Retina (tissue), 1 donor: ENCODE measurements at regions not wholly inside any gene's neighbourhood (a gene's known extent, or its start where the extent isn't known, plus 50 kb on each side); places are given as distances from the start of the nearest gene placed in this dataset.

ENCODE experiments used
- DNase-seq: peaks from one replicate; pipeline ENCODE4 v3.0.0-alpha.2; 2016

- no peak for DNase-seq
Observed at GRCh38 chr5:165504674-165505073, 1999.3 kb downstream of the MAT2B start.

GRCh38 chr5:165508286-165508685 is 2002.9 kb downstream of the MAT2B start:
- no peak for DNase-seq

- no peak for DNase-seq
Observed at GRCh38 chr5:165508861-165509260, 2003.4 kb downstream of the MAT2B start.

GRCh38 chr5:165521816-165522610 is 2016.6 kb downstream of the MAT2B start:
- DNase-seq = no peak

GRCh38 chr5:165525271-165525670 is 2019.9 kb downstream of the MAT2B start:
- no peak for DNase-seq

- DNase-seq = no peak
Observed at GRCh38 chr5:165526357-165526756, 2020.9 kb downstream of the MAT2B start.

GRCh38 chr5:165527577-165527976 is 2022.2 kb downstream of the MAT2B start:
- no peak for DNase-seq

- no peak for DNase-seq
Observed at GRCh38 chr5:165538065-165538464, 2032.6 kb downstream of the MAT2B start.

GRCh38 chr5:165559645-165560044 is 2054.2 kb downstream of the MAT2B start:
- DNase-seq = no peak

- DNase-seq = no peak
Observed at GRCh38 chr5:165560648-165561047, 2055.2 kb downstream of the MAT2B start.

GRCh38 chr5:165565911-165566310 is 2060.5 kb downstream of the MAT2B start:
- peak; percentile 10 for DNase-seq

GRCh38 chr5:165569551-165569950 is 2064.1 kb downstream of the MAT2B start:
- DNase-seq = no peak

- DNase-seq = no peak
Observed at GRCh38 chr5:165573445-165573844, 2068.0 kb downstream of the MAT2B start.

GRCh38 chr5:165574100-165574499 is 2068.7 kb downstream of the MAT2B start:
- no peak for DNase-seq

- no peak for DNase-seq
Observed at GRCh38 chr5:165576678-165577275, 2071.4 kb downstream of the MAT2B start.

- DNase-seq = no peak
Observed at GRCh38 chr5:165579911-165580310, 2074.5 kb downstream of the MAT2B start.

GRCh38 chr5:165594693-165595092 is 2089.3 kb downstream of the MAT2B start:
- DNase-seq = no peak

GRCh38 chr5:165602529-165602928 is 2097.1 kb downstream of the MAT2B start:
- no peak for DNase-seq

- no peak for DNase-seq
Observed at GRCh38 chr5:165607026-165607425, 2101.6 kb downstream of the MAT2B start.

GRCh38 chr5:165609871-165610270 is 2104.5 kb downstream of the MAT2B start:
- DNase-seq = no peak

GRCh38 chr5:165616490-165617405 is 2111.3 kb downstream of the MAT2B start:
- no peak for DNase-seq

- DNase-seq = no peak
Observed at GRCh38 chr5:165617491-165617890, 2112.1 kb downstream of the MAT2B start.

GRCh38 chr5:165620394-165620793 is 2115.0 kb downstream of the MAT2B start:
- DNase-seq = no peak
